ENCODE measurements at regions not wholly inside any gene's neighbourhood (a gene's known extent, or its start where the extent isn't known, plus 50 kb on each side); places are given as distances from the start of the nearest gene placed in this dataset.

GRCh38 chr10:44757551-44758205, 153.5 kb upstream of the TMEM72 start:
- H3K9me3 Mint-ChIP-seq (ENCODE audit: low read depth, unreplicated experiment): no peaks in the 10 kb centered on the region
- no peak for TF ChIP-seq CTCF (IDR thresholded peaks at IDR 0.05; ENCODE audit: unreplicated experiment)
- intact Hi-C loops (cut with micrococcal nuclease; ENCODE audit: unreplicated experiment): no loop called here
- H3K36me3 Mint-ChIP-seq (ENCODE audit: insufficient read depth, unreplicated experiment): no peaks in the 10 kb centered on the region
- no peak for DNase-seq
- peaks cover 22% of the 10 kb centered on the region for H3K4me1 Mint-ChIP-seq (ENCODE audit: low read depth, unreplicated experiment)
- peaks cover 18% of the 10 kb centered on the region for H3K27me3 Mint-ChIP-seq (ENCODE audit: unreplicated experiment)
- CTCF ChIA-PET: no interaction called here
- no peak overlapping the region for H3K4me3 Mint-ChIP-seq (ENCODE audit: low read depth, unreplicated experiment)
- H3K27ac Mint-ChIP-seq (ENCODE audit: unreplicated experiment): no peak overlapping the region
- BruUV-seq (replicated peaks): no TSS peak

- no peak for TF ChIP-seq CTCF (IDR thresholded peaks at IDR 0.05; ENCODE audit: unreplicated experiment)
- intact Hi-C loops (cut with micrococcal nuclease; ENCODE audit: unreplicated experiment): no loop called here
- H3K27me3 Mint-ChIP-seq (ENCODE audit: unreplicated experiment): peaks cover 29% of the 10 kb centered on the region
- no peaks in the 10 kb centered on the region for H3K9me3 Mint-ChIP-seq (ENCODE audit: low read depth, unreplicated experiment)
- no peak for DNase-seq
- no peak overlapping the region for H3K27ac Mint-ChIP-seq (ENCODE audit: unreplicated experiment)
- no peak overlapping the region for H3K4me3 Mint-ChIP-seq (ENCODE audit: low read depth, unreplicated experiment)
- BruUV-seq (replicated peaks): no TSS peak
- CTCF ChIA-PET: no interaction called here
- H3K36me3 Mint-ChIP-seq (ENCODE audit: insufficient read depth, unreplicated experiment): no peaks in the 10 kb centered on the region
- H3K4me1 Mint-ChIP-seq (ENCODE audit: low read depth, unreplicated experiment): peaks cover 8% of the 10 kb centered on the region
Observed at GRCh38 chr10:44759122-44759521, 152.0 kb upstream of the TMEM72 start.

GRCh38 chr10:44760513-44760912, 150.6 kb upstream of the TMEM72 start:
- intact Hi-C loops (cut with micrococcal nuclease; ENCODE audit: unreplicated experiment): no loop called here
- CTCF ChIA-PET: interaction anchor here (0.6 kb wide), 1 partner anchor 156 kb away, joined by 4 read pairs; no protein-coding TSS in a partner anchor
- Mint-ChIP-seq H3K4me3 (ENCODE audit: low read depth, unreplicated experiment) (no peak overlapping the region), H3K27ac (ENCODE audit: unreplicated experiment) (no peak overlapping the region), H3K27me3 (ENCODE audit: unreplicated experiment) (peaks cover 43% of the 10 kb centered on the region), H3K36me3 (ENCODE audit: insufficient read depth, unreplicated experiment) (no peaks in the 10 kb centered on the region), H3K4me1 (ENCODE audit: low read depth, unreplicated experiment) (peaks cover 8% of the 10 kb centered on the region), H3K9me3 (ENCODE audit: low read depth, unreplicated experiment) (no peaks in the 10 kb centered on the region)
- BruUV-seq (replicated peaks): no TSS peak
- DNase-seq: no peak
- no peak for TF ChIP-seq CTCF (IDR thresholded peaks at IDR 0.05; ENCODE audit: unreplicated experiment)

GRCh38 chr10:44761076-44761475, 150.1 kb upstream of the TMEM72 start:
- no peak for DNase-seq
- no peaks in the 10 kb centered on the region for H3K36me3 Mint-ChIP-seq (ENCODE audit: insufficient read depth, unreplicated experiment)
- BruUV-seq (replicated peaks): no TSS peak
- no peak for TF ChIP-seq CTCF (IDR thresholded peaks at IDR 0.05; ENCODE audit: unreplicated experiment)
- CTCF ChIA-PET: interaction anchor here (0.6 kb wide), 1 partner anchor 157 kb away, joined by 4 read pairs; no protein-coding TSS in a partner anchor
- H3K27me3 Mint-ChIP-seq (ENCODE audit: unreplicated experiment): peaks cover 49% of the 10 kb centered on the region
- H3K4me1 Mint-ChIP-seq (ENCODE audit: low read depth, unreplicated experiment): peaks cover 6% of the 10 kb centered on the region
- no peak overlapping the region for H3K4me3 Mint-ChIP-seq (ENCODE audit: low read depth, unreplicated experiment)
- no peak overlapping the region for H3K27ac Mint-ChIP-seq (ENCODE audit: unreplicated experiment)
- intact Hi-C loops (cut with micrococcal nuclease; ENCODE audit: unreplicated experiment): no loop called here
- H3K9me3 Mint-ChIP-seq (ENCODE audit: low read depth, unreplicated experiment): no peaks in the 10 kb centered on the region

Measured in Calu3 (cell line).